Neural cell (in vitro differentiated cells): ENCODE measurements at regions not wholly inside any gene's neighbourhood (a gene's known extent, or its start where the extent isn't known, plus 50 kb on each side); places are given as distances from the start of the nearest gene placed in this dataset.

Experiments used
- EP300 ChIP-seq: fragments of 450-650 bp; conservative IDR thresholded peaks from 2 replicates; pipeline ENCODE4 v1.6.1; 2014; ENCODE audit warnings: antibody characterized with exemption, mild to moderate bottlenecking, moderate library complexity; ENCODE audit not compliant: poor library complexity, severe bottlenecking
- TF ChIP-seq, protein P1 (sequence below): fragments of 450-650 bp; IDR thresholded peaks from 2 replicates; pipeline ENCODE4 v1.5.1; 2014; ENCODE audit warnings: antibody characterized with exemption, mild to moderate bottlenecking, moderate library complexity; ENCODE audit not compliant: poor library complexity, severe bottlenecking

- no peak for TF ChIP-seq EP300
- TF ChIP-seq, protein P1, sequence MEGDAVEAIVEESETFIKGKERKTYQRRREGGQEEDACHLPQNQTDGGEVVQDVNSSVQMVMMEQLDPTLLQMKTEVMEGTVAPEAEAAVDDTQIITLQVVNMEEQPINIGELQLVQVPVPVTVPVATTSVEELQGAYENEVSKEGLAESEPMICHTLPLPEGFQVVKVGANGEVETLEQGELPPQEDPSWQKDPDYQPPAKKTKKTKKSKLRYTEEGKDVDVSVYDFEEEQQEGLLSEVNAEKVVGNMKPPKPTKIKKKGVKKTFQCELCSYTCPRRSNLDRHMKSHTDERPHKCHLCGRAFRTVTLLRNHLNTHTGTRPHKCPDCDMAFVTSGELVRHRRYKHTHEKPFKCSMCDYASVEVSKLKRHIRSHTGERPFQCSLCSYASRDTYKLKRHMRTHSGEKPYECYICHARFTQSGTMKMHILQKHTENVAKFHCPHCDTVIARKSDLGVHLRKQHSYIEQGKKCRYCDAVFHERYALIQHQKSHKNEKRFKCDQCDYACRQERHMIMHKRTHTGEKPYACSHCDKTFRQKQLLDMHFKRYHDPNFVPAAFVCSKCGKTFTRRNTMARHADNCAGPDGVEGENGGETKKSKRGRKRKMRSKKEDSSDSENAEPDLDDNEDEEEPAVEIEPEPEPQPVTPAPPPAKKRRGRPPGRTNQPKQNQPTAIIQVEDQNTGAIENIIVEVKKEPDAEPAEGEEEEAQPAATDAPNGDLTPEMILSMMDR = no peak
Measured at GRCh38 chr17:72215928-72216327, 95.1 kb downstream of the SOX9 start.
